Fibroblast of pulmonary artery (primary cell): ENCODE measurements at regions not wholly inside any gene's neighbourhood (a gene's known extent, or its start where the extent isn't known, plus 50 kb on each side); places are given as distances from the start of the nearest gene placed in this dataset.
A peak's percentile ranks its signal among the peaks of the same experiment; 100 is the strongest.

ENCODE experiments used
- DNase-seq: peaks from one replicate; pipeline ENCODE4 v3.0.0-alpha.2; 2010; ENCODE audit warnings: low read depth
- H3K4me3 ChIP-seq: replicated peaks from 2 replicates; pipeline ENCODE4 v1.5.1; 2011; ENCODE audit warnings: low read depth, mild to moderate bottlenecking, control low read depth, low read length, moderate library complexity
- TF ChIP-seq, protein P1 (sequence below): IDR thresholded peaks from 2 replicates; pipeline ENCODE4 v1.5.1; 2011; ENCODE audit warnings: mild to moderate bottlenecking, control low read depth, low read length, inconsistent platforms; ENCODE audit errors: missing control alignments

- no peak overlapping the region for H3K4me3 ChIP-seq
- TF ChIP-seq, protein P1, sequence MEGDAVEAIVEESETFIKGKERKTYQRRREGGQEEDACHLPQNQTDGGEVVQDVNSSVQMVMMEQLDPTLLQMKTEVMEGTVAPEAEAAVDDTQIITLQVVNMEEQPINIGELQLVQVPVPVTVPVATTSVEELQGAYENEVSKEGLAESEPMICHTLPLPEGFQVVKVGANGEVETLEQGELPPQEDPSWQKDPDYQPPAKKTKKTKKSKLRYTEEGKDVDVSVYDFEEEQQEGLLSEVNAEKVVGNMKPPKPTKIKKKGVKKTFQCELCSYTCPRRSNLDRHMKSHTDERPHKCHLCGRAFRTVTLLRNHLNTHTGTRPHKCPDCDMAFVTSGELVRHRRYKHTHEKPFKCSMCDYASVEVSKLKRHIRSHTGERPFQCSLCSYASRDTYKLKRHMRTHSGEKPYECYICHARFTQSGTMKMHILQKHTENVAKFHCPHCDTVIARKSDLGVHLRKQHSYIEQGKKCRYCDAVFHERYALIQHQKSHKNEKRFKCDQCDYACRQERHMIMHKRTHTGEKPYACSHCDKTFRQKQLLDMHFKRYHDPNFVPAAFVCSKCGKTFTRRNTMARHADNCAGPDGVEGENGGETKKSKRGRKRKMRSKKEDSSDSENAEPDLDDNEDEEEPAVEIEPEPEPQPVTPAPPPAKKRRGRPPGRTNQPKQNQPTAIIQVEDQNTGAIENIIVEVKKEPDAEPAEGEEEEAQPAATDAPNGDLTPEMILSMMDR, result no peak
- no peak for DNase-seq
These were observed 85.8 kb downstream of the SLC25A47 start for GRCh38 chr14:100409003-100409360.

GRCh38 chr14:100409651-100410050 is 86.5 kb downstream of the SLC25A47 start:
- H3K4me3 ChIP-seq, result no peak overlapping the region
- TF ChIP-seq, protein P1, result no peak
- no peak for DNase-seq

GRCh38 chr14:100410056-100410565 is 87.0 kb downstream of the SLC25A47 start:
- TF ChIP-seq, protein P1, result no peak
- H3K4me3 ChIP-seq, result no peak overlapping the region
- peak; percentile 91 for DNase-seq

DNA sequence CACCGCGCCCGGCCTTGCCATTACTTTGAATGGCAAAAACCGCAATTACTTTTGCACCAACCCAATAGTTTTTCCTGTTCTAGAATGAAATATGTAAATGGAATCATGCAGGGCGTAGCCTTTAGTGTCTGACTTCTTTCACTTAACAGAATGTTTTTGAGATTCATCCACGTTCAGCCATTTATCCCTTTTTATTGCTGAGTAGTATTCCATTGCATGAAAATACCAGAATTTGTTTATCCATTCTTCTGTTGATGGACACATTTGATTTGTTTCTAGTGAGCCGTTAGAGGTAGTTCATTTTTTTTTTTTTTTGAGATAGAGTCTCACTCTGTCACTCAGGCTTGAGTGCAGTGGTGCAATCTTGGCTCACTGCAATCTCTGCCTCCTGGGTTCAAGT is 90.6 kb downstream of the SLC25A47 start:
- no peak overlapping the region for H3K4me3 ChIP-seq
- TF ChIP-seq, protein P1, result no peak
- DNase-seq, result no peak

DNA sequence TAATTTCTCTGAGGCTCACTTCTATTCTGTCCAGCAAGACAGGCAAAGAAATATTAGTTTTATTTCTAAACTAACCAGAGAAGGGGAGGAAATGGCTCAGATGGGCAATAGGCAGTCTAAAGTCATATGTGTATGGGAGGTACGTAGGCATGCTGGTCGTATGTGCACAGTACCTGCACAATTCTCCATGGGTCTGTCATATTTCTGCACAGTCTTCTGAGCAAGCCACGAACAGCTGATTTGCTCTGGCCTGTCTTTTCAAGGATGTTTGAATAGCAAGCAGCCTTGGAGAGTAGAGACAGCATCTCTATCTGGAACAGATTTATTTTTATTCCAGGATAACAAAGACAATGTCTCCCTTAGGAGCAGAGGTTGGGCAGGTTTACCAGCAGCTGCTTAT is 92.1 kb downstream of the SLC25A47 start:
- no peak for DNase-seq
- H3K4me3 ChIP-seq, result no peak overlapping the region
- TF ChIP-seq, protein P1, result no peak

GRCh38 chr14:100416081-100416680 is 93.0 kb downstream of the SLC25A47 start:
- H3K4me3 ChIP-seq, result no peak overlapping the region
- no peak for DNase-seq
- TF ChIP-seq, protein P1, result no peak
